ENCODE measurements at regions not wholly inside any gene's neighbourhood (a gene's known extent, or its start where the extent isn't known, plus 50 kb on each side); places are given as distances from the start of the nearest gene placed in this dataset.

GRCh38 chr2:137771064-137771463, 193.2 kb upstream of the HNMT start:
- TF ChIP-seq EP300 (IDR thresholded peaks at IDR 0.05; ENCODE audit: borderline replicate concordance in 1 of 2, low read depth in 1 of 2, low read length in 1 of 2) (no peak), EZH2phosphoT487 (IDR thresholded peaks at IDR 0.05; ENCODE audit: borderline replicate concordance, low read depth) (no peak)
